Vagina (tissue), 2 donors: ENCODE measurements at regions not wholly inside any gene's neighbourhood (a gene's known extent, or its start where the extent isn't known, plus 50 kb on each side); places are given as distances from the start of the nearest gene placed in this dataset.

ENCODE experiments used
- DNase-seq, 2 donors: peaks; one replicate each; pipeline ENCODE4 v3.0.0-alpha.2; 2017; ENCODE audit errors: extremely low spot score in 2 of 2
- H3K27ac ChIP-seq: fragments of 200-600 bp; sonication (generic); one replicate; pipeline ENCODE4 v1.5.1; 2019
- H3K27me3 ChIP-seq: fragments of 200-600 bp; sonication (generic); one replicate; pipeline ENCODE4 v1.5.1; 2019
- H3K36me3 ChIP-seq, 2 donors: fragments of 200-600 bp; sonication (generic); one replicate each; pipeline ENCODE4 v1.5.1; 2017 to 2019
- H3K4me1 ChIP-seq: fragments of 200-600 bp; sonication (generic); one replicate; pipeline ENCODE4 v1.5.1; 2019
- H3K4me3 ChIP-seq, 2 donors: fragments of 200-600 bp; sonication (generic); 1 replicate in 1 of 2; 2 replicates in 1 of 2; pipeline ENCODE4 v1.5.1; 2016 to 2019
- H3K9me3 ChIP-seq: fragments of 200-600 bp; sonication (generic); one replicate; pipeline ENCODE4 v1.5.1; 2019
- POLR2A ChIP-seq, 2 donors: fragments of 450-650 bp; IDR thresholded peaks; one replicate each; pipeline ENCODE4 v1.6.1; 2017; ENCODE audit warnings: antibody characterized with exemption in 2 of 2, mild to moderate bottlenecking in 2 of 2, moderate library complexity in 2 of 2
- POLR2AphosphoS5 ChIP-seq, 2 donors: sonication (generic); formaldehyde crosslinking; IDR thresholded peaks; one replicate each; pipeline ENCODE4 v1.9.0; 2017; ENCODE audit warnings: antibody characterized with exemption in 2 of 2, mild to moderate bottlenecking in 2 of 2, low read depth in 1 of 2; ENCODE audit not compliant: insufficient read depth in 1 of 2
- intact Hi-C: fragments of 100-400 bp; cut with DNase I; formaldehyde crosslinking; loops from one replicate; pipeline ENCODE4 v1.15.1; 2023
- TF ChIP-seq, protein P1 (sequence below), 3 experiments: fragments of 450-650 bp in 2 of 3; fragments of 200-600 bp in 1 of 3; sonication (generic) in 1 of 3; IDR thresholded peaks; one replicate each; pipeline ENCODE4 v1.5.1; 2017 to 2019; ENCODE audit warnings: antibody characterized with exemption in 3 of 3, mild to moderate bottlenecking in 2 of 3, moderate library complexity in 2 of 3

DNA sequence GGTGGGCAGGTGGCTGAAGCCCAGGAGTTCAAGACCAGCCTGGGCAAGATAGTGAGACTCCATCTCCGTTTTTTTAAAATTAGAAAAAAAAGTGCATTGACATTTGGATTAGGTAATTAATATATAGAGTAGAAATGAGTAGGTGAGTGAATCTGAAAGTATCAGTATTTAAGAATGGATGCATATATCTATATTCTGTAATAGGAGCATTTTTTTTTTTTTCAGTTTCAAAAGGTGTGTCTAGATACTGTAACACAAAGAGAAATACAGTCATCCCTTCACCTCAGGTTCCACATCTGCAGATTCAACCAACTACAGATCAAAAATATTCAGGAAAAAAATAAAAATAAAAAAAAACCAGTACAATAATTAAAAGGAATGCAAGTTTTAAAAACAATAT lies 50.8 kb downstream of the RBM27 start:
- DNase-seq = no peak
- H3K36me3 ChIP-seq = peaks cover 0 to 41% of the 10 kb centered on the region in 2 donors
- intact Hi-C loops = no loop called here
- TF ChIP-seq, protein P1, sequence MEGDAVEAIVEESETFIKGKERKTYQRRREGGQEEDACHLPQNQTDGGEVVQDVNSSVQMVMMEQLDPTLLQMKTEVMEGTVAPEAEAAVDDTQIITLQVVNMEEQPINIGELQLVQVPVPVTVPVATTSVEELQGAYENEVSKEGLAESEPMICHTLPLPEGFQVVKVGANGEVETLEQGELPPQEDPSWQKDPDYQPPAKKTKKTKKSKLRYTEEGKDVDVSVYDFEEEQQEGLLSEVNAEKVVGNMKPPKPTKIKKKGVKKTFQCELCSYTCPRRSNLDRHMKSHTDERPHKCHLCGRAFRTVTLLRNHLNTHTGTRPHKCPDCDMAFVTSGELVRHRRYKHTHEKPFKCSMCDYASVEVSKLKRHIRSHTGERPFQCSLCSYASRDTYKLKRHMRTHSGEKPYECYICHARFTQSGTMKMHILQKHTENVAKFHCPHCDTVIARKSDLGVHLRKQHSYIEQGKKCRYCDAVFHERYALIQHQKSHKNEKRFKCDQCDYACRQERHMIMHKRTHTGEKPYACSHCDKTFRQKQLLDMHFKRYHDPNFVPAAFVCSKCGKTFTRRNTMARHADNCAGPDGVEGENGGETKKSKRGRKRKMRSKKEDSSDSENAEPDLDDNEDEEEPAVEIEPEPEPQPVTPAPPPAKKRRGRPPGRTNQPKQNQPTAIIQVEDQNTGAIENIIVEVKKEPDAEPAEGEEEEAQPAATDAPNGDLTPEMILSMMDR (IDR thresholded peaks at IDR 0.05) = no peak
- TF ChIP-seq POLR2A (IDR thresholded peaks at IDR 0.05) (no peak), POLR2AphosphoS5 (IDR thresholded peaks at IDR 0.05; ENCODE audit: insufficient read depth in 1 of 2, low read depth in 1 of 2) (no peak)
- H3K9me3 ChIP-seq = no peaks in the 10 kb centered on the region
- no peaks in the 10 kb centered on the region for H3K27me3 ChIP-seq
- no peaks in the 10 kb centered on the region for H3K4me1 ChIP-seq
- H3K4me3 ChIP-seq = no peak overlapping the region
- H3K27ac ChIP-seq = no peak overlapping the region

DNA sequence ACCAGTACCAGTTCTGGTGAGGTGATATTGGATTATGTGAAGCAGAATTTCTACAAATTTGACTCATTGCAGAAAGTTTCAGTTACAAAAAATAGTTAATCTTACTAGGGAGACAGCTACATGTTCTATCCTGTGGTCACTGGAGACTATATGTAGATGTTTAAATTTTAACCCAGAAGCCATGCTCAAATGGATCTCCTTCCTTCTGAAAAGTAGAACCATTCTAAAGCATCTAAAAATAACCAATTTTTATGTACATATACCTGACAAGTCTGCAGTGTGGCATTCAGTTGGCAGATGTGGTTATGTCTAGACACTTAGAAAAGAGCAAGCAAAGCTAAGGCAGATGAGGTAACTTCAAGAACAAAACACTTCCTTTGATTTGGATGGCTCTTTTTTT lies 65.5 kb upstream of the POU4F3 start:
- no peak overlapping the region for H3K4me3 ChIP-seq
- DNase-seq = no peak
- no peaks in the 10 kb centered on the region for H3K4me1 ChIP-seq
- intact Hi-C loops = no loop called here
- peaks cover 0 to 56% of the 10 kb centered on the region in 2 donors for H3K36me3 ChIP-seq
- H3K27me3 ChIP-seq = no peaks in the 10 kb centered on the region
- no peaks in the 10 kb centered on the region for H3K9me3 ChIP-seq
- no peak overlapping the region for H3K27ac ChIP-seq
- TF ChIP-seq POLR2AphosphoS5 (IDR thresholded peaks at IDR 0.05; ENCODE audit: insufficient read depth in 1 of 2, low read depth in 1 of 2) = no peak
- TF ChIP-seq, protein P1 (IDR thresholded peaks at IDR 0.05) = no peak
- no peak for TF ChIP-seq POLR2A (IDR thresholded peaks at IDR 0.05)

DNA sequence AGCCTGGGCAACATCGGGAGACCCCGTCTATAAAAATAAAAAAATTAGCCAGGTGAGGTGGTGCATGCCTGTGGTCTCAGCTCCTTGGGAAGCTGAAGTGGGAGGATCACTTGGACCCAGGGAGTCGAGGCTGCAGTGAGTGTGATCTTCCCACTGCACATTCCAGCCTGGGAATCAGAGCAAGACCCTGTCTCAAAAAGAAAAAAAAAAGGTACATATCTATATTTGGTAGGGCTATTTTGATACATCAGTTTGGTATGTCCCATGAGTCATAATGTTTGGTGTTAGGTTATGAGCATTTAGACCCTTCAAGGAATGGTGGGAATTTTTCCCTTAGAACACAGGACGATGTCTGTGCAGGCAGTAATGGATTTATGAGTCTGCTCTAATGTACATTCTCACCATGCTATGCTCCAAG lies 55.3 kb upstream of the POU4F3 start:
- intact Hi-C loops = no loop called here
- Histone ChIP-seq H3K27me3 (no peaks in the 10 kb centered on the region), H3K4me1 (no peaks in the 10 kb centered on the region), H3K36me3 (peaks cover 0 to 23% of the 10 kb centered on the region in 2 donors), H3K4me3 (no peak overlapping the region), H3K27ac (no peak overlapping the region), H3K9me3 (no peaks in the 10 kb centered on the region)
- TF ChIP-seq, protein P1 (IDR thresholded peaks at IDR 0.05) = no peak
- no peak for TF ChIP-seq POLR2AphosphoS5 (IDR thresholded peaks at IDR 0.05; ENCODE audit: insufficient read depth in 1 of 2, low read depth in 1 of 2)
- no peak for TF ChIP-seq POLR2A (IDR thresholded peaks at IDR 0.05)
- no peak for DNase-seq

DNA sequence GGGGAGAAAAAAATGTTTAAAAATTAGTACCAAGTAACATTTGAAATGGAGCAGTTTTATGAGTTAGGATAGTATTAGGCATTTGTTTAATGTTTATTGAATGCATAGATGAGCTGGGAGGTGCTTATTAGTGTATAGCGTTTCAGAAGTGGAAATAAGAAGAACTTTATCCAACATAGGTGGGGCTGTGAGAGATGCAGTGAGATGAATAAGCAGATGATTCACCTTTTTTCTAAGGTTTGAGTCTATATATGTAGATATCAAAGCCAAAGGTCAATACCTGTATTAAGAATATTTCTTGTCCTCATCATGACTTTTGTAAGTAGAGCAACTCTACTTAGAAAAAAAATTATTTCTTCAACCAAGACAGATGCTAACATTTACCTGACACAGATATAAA lies 54.6 kb upstream of the POU4F3 start:
- no peaks in the 10 kb centered on the region for H3K4me1 ChIP-seq
- H3K36me3 ChIP-seq = peaks cover 0 to 20% of the 10 kb centered on the region in 2 donors
- H3K27me3 ChIP-seq = no peaks in the 10 kb centered on the region
- no peak for DNase-seq
- H3K9me3 ChIP-seq = no peaks in the 10 kb centered on the region
- no peak overlapping the region for H3K4me3 ChIP-seq
- H3K27ac ChIP-seq = no peak overlapping the region
- intact Hi-C loops = no loop called here
- no peak for TF ChIP-seq POLR2A (IDR thresholded peaks at IDR 0.05)
- TF ChIP-seq, protein P1 (IDR thresholded peaks at IDR 0.05) = no peak
- no peak for TF ChIP-seq POLR2AphosphoS5 (IDR thresholded peaks at IDR 0.05; ENCODE audit: insufficient read depth in 1 of 2, low read depth in 1 of 2)
